KOPT-K1 (cell line): ENCODE measurements at regions not wholly inside any gene's neighbourhood (a gene's known extent, or its start where the extent isn't known, plus 50 kb on each side); places are given as distances from the start of the nearest gene placed in this dataset.
"Not testable (repeated sequence)": the region's sequence is repeated elsewhere in the genome, so short reads cannot be mapped to it uniquely, and the experiment has no call there.

Experiments used
- H3K27ac ChIP-seq: fragments of 200-600 bp; sonication (generic); 2 replicates; pipeline ENCODE4 v1.5.1; 2016; ENCODE audit warnings: antibody characterized with exemption, mild to moderate bottlenecking, low read depth, low read length; ENCODE audit not compliant: poor library complexity, severe bottlenecking
- H3K36me3 ChIP-seq: fragments of 200-600 bp; sonication (generic); 2 replicates; pipeline ENCODE4 v1.5.1; 2017; ENCODE audit warnings: antibody characterized with exemption, mild to moderate bottlenecking, low read length, moderate library complexity; ENCODE audit not compliant: insufficient read depth
- H3K9me3 ChIP-seq: fragments of 200-600 bp; sonication (generic); 2 replicates; pipeline ENCODE4 v1.5.1; 2017; ENCODE audit warnings: antibody characterized with exemption, low read length, mild to moderate bottlenecking; ENCODE audit not compliant: insufficient read depth, poor library complexity, severe bottlenecking

DNA sequence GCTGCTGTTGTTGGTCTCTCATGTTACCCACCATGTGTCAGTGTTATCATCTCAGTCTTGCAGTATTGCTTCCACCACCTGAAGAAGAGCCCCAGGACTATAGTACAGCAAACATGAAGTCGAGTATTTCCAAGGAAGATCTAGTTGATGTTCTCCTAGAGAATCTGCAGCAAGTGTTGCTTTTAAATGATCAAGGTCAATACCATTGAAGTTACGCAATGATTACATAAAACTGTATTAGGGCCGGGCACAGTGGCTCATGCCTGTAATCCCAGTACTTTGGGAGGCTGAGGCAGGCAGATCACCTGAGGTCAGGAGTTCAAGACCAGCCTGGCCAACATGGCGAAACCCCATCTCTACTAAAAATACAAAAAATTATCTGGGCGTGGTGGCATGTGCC, 173.9 kb downstream of the TJP1 start:
- H3K9me3 ChIP-seq: peaks cover 18% of the 10 kb centered on the region
- not testable (repeated sequence) for H3K27ac ChIP-seq, H3K36me3 ChIP-seq

DNA sequence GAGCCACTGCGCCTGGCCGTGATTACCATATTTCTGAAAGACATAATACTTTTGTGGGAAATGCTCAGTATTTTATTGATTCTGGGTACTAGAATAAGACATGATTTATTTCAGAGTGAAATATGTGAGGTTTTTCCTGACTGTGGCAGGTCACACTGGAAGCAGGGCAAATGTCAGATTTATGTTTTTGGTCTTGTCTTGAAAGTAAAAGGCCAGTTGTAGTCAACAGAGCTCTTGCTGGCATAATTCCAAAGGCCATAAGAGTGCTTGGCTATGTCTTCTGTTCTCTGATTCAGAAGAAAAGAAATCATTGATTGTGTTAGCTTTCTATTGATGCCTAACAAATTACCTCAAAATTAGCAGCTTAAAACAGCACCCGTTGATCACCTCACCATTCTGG, 176.4 kb downstream of the TJP1 start:
- Histone ChIP-seq H3K36me3 (no peaks in the 10 kb centered on the region), H3K9me3 (no peaks in the 10 kb centered on the region), H3K27ac (no peak overlapping the region)

DNA sequence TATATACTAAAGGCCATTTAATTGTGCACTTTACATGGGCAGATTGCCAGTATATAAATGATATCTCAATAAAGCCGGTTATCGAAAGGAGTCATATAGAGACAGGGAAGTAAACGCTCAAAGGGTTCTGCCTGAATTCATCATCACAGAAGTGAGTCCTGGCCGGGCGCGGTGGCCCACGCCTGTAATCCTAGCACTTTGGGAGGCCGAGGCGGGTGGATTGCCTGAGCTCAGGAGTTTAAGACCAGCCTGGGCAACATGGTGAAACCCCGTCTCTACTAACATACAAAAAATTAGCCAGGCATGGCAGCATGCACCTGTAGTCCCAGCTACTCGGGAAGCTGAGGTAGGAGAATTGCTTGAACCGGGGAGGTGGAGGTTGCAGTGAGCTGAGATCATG, 177.9 kb downstream of the TJP1 start:
- H3K36me3 ChIP-seq, H3K27ac ChIP-seq, H3K9me3 ChIP-seq: not testable (repeated sequence)

DNA sequence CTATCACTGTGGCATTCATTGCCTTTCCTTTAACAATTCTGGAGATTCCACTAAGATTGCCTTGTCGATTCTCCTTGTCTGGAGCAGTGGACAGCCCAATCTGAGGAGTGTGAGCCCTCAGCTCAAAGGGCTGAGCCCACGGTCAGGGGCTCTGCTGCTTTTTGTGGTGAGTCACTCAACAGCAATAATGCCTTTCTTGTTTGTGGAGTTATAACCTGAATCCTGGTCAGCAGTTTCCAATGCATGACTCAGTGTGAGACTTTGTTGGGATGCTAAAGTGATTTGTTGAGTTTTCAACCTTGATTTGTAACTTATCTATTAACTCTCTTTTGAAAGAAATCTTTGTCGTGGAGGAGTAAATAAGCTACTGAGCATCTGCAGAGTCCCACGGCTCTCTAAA, 183.5 kb downstream of the TJP1 start:
- Histone ChIP-seq H3K9me3 (no peaks in the 10 kb centered on the region), H3K36me3 (no peaks in the 10 kb centered on the region), H3K27ac (no peak overlapping the region)

DNA sequence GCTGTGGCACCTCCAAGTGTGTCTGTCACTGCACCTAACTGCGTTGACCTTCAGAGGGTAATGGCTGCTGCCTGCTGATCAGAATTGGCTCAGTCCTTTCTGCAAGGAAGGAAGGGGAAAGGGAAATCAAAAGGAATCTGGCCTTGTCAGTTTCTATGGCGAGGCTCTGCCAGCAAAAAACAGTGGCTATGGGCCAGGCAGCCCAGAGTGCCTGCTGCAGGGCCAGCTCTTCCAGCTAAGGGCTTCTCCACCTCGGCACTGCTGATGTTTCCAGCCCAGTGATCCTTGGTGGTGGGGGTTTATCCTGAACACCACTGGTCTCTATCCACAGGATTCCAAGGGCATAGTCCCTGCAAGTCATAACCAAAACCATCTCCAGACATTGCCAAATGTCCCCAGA, 184.3 kb downstream of the TJP1 start:
- no peak overlapping the region for H3K27ac ChIP-seq

DNA sequence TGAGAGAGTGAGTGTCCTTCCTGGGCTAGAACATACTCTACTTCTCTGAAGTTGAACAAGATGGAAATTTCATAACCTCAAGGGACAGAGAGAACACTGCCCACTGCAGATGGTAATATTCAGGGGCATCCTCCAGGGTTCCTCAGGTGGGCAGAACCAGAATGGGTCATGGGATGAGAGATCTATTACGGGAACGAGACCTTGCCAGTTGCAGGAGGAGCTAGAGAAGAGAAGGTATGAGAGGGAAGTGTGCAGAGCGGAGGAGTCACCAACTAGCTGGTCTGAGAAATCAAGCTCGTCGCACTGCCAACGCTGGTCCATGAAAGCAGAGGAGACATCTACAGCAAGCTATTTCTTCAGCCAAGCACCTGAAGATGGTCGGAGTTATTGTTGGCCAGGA, 184.7 kb downstream of the TJP1 start:
- no peaks in the 10 kb centered on the region for H3K9me3 ChIP-seq
- H3K27ac ChIP-seq: no peak overlapping the region
- H3K36me3 ChIP-seq: no peaks in the 10 kb centered on the region

More for the DNA sequence above, 184.3 kb downstream of the TJP1 start:
- no peaks in the 10 kb centered on the region for H3K36me3 ChIP-seq
- no peaks in the 10 kb centered on the region for H3K9me3 ChIP-seq

DNA sequence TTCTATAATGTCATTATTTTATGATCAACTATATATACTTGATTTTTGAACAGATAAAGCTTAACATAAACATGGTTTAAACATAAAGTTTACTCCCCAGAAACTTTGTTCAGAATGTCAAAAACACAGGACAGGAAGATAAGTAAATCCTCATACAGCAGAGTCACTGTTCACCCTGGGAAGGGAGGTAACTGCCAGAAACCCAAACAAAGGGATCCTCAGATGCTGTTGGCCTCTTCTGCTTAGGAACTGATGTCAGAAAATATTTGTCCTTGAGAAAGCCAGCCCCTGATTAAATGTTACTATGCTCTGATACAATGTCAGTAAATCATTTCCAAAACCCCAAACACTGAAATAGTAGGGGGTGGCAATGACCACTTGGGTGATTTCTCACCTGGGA, 185.3 kb downstream of the TJP1 start:
- Histone ChIP-seq H3K36me3 (no peaks in the 10 kb centered on the region), H3K9me3 (no peaks in the 10 kb centered on the region), H3K27ac (no peak overlapping the region)

DNA sequence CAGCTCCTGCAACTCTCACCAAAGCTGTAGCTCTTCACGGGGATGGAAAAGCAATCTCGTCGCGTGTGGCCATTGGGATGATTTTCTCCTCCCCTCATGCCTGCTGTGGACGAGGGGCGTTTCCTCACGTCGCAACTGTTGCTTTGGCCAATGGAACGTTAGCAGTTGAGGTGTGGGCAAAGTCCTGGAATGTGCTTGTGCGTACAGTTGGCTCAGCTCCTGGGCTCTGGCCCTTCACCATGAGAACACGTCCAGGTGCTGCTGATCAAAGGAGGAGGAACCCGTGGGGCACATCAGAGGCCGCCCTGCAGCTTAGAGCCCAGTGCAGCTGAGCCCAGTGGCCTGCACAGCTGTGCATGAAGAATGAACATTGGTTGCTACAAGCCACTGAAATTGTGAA, 186.1 kb downstream of the TJP1 start:
- Histone ChIP-seq H3K27ac (no peak overlapping the region), H3K36me3 (no peaks in the 10 kb centered on the region), H3K9me3 (no peaks in the 10 kb centered on the region)

DNA sequence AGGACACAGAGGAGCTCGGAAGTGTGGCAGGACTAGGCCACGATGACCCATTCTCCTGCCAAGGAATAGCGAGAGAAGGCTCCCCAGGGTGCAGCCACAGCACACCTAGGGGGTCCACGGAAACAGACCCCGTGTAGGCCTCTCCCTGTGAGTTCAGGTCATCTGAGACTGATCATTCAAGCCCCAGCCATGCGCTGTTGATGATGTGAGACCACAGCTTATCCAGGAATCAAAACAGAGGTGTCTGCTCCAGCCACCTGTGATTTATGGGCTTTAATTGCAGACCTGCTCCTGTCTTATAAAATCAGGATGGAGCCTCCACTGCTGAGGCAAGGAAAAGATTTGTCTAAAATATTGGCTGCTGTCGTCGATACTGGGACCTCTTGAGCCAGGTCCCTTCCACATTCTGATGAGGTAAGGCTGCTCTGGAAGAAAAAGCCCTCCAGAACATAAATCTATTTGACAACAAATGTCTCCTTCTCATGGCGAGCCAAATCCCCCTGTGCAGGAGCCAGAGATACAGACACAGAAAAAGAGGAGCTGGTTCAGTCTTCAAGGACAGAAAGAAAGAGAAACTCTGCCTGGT, 186.7 kb downstream of the TJP1 start:
- Histone ChIP-seq H3K9me3 (no peaks in the 10 kb centered on the region), H3K36me3 (no peaks in the 10 kb centered on the region), H3K27ac (no peak overlapping the region)

DNA sequence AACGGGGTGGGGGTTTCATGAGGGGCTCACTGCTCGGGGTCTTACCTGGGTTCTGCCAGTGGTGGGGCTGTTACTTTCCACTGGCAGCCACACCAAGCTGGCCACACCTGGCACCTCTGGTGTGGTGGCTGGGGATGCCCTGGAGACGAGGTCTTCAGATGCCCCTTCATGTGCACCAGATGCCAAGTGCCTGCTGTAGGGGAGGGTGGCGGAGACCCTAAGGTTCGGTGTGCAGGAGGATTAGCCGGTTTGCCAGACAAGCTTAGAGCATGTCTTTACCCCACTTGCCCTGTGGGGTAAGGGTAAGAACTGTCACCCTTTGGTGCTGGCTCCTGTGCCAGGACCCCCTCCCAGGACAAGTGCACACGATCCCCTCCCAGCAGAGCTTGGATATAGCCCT, 188.3 kb downstream of the TJP1 start:
- no peak overlapping the region for H3K27ac ChIP-seq
- no peaks in the 10 kb centered on the region for H3K36me3 ChIP-seq
- H3K9me3 ChIP-seq: no peaks in the 10 kb centered on the region

DNA sequence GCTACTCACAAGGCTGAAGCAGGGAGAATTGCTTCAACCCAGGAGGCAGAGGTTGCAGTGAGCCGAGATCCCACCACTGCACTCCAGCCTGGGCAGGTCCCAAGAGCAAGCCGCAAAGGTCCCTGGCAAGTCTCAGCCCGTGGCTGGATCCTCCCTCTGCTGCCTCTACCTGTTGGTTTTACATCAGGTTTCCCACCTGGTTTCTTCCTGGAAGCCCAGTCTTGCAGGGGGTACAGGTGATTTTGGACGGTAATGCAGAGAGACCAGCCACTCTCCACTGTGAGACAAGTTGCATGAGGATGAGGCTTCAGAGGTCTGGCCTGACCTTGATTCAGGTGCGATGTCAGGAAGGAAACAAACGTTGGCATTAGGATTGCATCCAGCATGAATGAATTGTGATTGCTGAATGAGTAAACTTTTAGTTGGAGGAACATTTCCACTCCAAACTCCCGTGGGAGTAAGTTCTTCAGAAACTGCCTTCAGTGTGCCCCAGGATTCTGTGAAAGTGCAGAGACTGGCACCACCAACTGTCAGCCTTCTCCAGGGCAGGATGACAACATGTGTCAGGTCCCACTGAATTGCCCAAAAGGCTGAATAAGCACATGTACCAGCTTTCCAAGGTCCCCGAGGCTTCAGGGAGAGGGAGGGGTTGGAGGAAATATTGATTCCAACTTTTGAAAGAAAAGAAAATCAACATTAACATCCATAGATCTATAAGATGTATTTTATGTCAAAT, 189.4 kb downstream of the TJP1 start:
- H3K9me3 ChIP-seq: no peaks in the 10 kb centered on the region
- H3K36me3 ChIP-seq: no peaks in the 10 kb centered on the region
- no peak overlapping the region for H3K27ac ChIP-seq

DNA sequence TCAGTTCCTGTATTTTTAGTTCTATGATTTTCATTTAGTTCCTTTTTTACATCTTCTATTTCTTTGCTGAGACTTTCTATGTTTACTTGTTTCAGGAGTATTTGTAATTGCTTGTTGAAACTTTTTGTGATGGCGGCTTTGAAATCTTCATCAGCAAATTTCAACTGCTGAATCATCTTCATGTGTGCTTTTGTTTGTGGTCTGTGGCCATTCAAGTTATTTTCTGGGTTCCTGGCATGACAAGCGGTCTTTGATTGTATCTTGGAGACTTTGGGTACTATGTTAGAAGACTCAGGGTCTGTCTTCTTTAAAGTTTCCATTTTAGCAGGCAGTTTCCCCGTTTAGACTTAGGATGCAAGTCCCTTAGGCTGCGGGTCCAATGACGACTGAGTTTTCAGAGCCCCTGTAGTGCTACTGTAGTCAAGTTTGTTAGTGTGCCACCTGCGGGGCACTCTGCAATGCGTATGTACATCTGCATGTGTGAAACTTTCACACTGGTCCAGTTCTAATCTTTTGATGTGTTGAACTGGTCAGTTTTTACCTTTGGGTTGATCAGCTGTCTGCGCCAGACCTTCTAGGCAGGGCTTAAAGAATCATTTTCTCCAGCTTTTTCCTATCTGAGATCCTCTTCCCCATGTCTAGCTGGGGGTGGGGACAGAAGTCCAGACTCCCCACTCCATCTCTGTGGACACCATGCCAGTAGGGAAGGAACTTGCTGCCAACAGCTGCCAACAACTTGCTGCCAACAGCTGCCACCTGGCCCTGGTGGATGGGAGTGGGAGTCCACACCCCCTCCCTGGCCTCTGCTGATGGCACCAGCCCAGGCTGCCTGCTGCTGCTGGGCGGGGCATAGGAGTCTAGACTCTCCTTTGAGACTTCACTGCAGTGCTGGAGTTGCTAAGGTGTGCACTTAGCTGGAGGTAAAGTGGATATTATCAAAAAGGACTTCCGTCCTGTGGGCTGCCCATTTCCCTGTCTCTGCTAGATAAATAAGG, 190.9 kb downstream of the TJP1 start:
- Histone ChIP-seq H3K9me3 (no peaks in the 10 kb centered on the region), H3K27ac (no peak overlapping the region), H3K36me3 (no peaks in the 10 kb centered on the region)

DNA sequence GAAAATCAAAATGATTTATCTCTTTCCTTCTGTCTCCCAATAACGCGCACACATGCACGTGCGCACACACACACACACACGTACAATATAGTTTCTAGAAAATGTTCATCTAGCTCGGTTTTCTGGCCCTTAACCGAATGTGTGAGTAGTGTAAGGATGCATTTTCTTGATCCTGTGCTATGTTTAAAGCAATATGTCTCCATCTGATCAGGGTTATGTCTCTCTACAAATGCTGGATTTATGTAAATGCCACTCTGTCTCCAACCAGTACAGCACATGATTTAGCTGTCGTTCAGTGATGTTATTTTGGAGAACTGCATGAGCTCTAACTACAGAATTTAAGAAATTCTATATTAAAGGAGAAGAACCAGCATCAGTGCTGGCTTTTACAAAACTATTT, 198.0 kb downstream of the TJP1 start:
- Histone ChIP-seq H3K27ac (no peak overlapping the region), H3K36me3 (no peaks in the 10 kb centered on the region)

DNA sequence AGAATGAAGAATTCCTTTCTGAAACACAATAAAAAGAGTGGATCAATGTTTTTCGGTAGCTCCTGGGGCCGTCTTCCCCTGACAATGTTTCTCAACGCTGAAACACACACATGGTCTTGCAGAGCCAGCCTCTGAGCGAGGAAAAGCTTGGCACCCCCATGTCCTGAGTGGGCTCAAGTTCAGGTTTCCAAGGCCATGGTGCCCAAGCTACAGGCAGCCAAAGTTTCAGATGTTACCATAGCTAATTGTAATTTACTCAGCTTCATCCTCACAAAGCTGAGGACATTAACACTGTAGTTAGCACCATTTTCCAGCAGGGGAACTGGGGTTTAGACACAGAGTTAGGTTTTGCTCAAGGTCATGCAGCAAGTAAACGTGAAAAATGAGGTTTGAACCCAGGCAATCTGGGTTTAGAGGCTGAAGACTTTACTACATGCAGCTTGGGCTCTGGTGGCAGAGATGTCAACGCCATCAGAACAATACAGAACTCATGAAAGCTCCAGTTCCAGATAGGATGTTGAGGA, 199.1 kb downstream of the TJP1 start:
- H3K9me3 ChIP-seq: no peaks in the 10 kb centered on the region

More for the DNA sequence above, 198.0 kb downstream of the TJP1 start:
- no peaks in the 10 kb centered on the region for H3K9me3 ChIP-seq

DNA sequence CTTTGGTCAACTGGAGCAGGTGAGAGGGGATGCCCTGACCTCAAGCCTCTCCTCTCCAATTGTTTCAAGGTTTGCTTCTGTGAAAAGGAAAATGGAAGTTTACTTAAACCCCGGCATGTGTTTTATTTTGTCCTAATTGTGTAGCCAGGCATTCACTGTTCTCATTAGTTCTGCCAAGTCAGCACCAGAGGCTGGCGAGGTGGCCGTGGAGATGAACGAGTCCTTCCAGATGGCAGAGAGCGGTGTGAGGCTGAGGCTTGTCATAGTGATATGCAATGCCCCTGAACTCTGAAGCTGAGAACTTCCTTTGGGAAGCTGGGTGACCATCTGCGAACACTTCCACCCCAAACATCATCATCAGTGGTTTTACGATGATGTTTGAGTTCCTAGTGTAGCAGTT, 199.6 kb downstream of the TJP1 start:
- no peaks in the 10 kb centered on the region for H3K36me3 ChIP-seq
- H3K27ac ChIP-seq: no peak overlapping the region
- no peaks in the 10 kb centered on the region for H3K9me3 ChIP-seq

More for the DNA sequence above, 199.1 kb downstream of the TJP1 start:
- Histone ChIP-seq H3K27ac (no peak overlapping the region), H3K36me3 (no peaks in the 10 kb centered on the region)
